ACC112 (cell line): ENCODE measurements at regions not wholly inside any gene's neighbourhood (a gene's known extent, or its start where the extent isn't known, plus 50 kb on each side); places are given as distances from the start of the nearest gene placed in this dataset.

Experiments used
- H2AFZ ChIP-seq: fragments of 200-600 bp; sonication (generic); one replicate; pipeline ENCODE4 v1.6.0; 2017; ENCODE audit warnings: antibody characterized with exemption, low read length; ENCODE audit not compliant: unreplicated experiment
- H3K27ac ChIP-seq: fragments of 200-600 bp; sonication (generic); 2 replicates; pipeline ENCODE4 v1.5.1; 2014; ENCODE audit warnings: low read depth, mild to moderate bottlenecking, antibody characterized with exemption, low read length, moderate library complexity
- H3K27me3 ChIP-seq: fragments of 200-600 bp; sonication (generic); 2 replicates; pipeline ENCODE4 v1.6.1; 2014; ENCODE audit warnings: mild to moderate bottlenecking, antibody characterized with exemption, low read length, moderate library complexity, mixed read lengths; ENCODE audit not compliant: insufficient read depth
- H3K36me3 ChIP-seq: fragments of 200-600 bp; sonication (generic); 2 replicates; pipeline ENCODE4 v1.6.1; 2016; ENCODE audit warnings: mild to moderate bottlenecking, antibody characterized with exemption, low read length, moderate library complexity, mixed read lengths; ENCODE audit not compliant: insufficient read depth
- H3K4me1 ChIP-seq: fragments of 200-600 bp; sonication (generic); one replicate; pipeline ENCODE4 v1.6.1; 2016; ENCODE audit warnings: low read length, mixed read lengths; ENCODE audit not compliant: insufficient read depth, unreplicated experiment, control insufficient read depth
- H3K4me3 ChIP-seq: fragments of 200-600 bp; sonication (generic); 2 replicates; pipeline ENCODE4 v1.5.1; 2014; ENCODE audit warnings: mild to moderate bottlenecking, low read depth, low read length
- H3K79me2 ChIP-seq: fragments of 200-600 bp; sonication (generic); one replicate; pipeline ENCODE4 v1.6.0; 2016; ENCODE audit warnings: low read length; ENCODE audit not compliant: control insufficient read depth, unreplicated experiment, insufficient read depth

DNA sequence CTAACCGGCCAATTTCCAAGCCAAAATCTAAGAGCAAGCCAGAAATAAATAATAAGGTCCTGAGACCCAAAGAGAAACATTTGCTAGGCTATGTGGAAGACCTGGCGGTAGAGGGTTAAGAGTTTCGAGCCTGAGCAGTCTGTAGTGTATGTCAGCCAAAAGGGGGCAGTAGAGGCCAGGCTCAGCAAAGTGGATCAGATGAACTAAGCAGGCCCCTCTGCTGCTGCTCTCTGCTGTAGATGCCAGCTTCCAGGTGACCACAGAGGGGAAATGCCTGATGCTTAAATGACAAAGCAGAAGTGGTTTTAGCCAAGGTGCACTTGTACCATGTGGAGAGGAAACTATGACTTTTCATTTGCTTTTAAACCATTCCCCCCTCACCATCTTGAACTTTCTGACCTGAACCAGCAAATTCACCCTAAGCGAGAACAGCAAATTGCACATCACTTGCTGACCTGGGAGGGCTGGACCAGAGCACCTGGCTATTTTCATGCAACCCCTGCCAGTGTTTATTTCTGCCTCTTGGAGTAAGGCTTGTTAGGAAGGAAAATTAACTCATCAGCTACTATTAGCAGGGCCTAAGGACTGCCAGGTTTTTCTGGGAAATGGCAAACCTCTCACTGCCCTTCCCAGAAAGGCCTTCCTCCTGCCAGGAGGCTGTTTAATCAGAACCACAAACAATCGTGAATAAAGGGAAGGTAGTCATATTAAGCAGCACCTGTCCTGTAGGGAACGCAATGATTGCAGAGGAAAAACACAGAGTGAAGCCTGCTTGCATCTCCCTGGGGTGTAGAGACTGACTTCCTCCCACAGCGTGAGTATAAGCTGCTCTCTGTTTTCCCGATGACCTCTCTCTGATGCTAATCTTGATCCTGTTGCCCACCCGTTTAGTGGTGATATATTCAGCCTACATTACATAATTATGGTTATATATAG lies 818.2 kb downstream of the TLR4 start:
- Histone ChIP-seq H3K27me3 (peaks cover 13% of the 10 kb centered on the region; the same call in 1 of the 2 replicates), H3K79me2 (no peaks in the 10 kb centered on the region), H3K27ac (no peak overlapping the region), H3K4me3 (no peak overlapping the region), H3K4me1 (no peaks in the 10 kb centered on the region), H3K36me3 (no peaks in the 10 kb centered on the region), H2AFZ (no peak overlapping the region)

DNA sequence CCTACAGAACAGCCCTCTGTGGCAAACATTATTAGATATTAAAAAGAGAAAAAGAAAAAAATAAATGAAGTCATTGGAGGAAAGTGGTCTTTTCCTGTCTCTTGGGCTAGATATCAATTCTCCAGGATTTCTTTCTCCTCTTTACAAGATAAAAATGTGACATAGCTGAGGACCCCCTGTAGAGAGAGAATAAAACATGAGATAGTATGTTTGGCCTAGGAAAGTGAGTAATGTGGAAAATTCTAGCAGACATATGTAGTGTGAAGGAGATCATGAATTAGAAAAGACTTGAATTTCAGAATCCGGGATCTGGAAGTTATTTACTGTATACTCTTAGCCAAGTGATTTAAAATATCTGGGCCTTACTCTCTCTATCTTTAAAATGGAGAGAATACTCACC lies 823.1 kb downstream of the TLR4 start:
- no peaks in the 10 kb centered on the region for H3K27me3 ChIP-seq
- H3K4me1 ChIP-seq = peaks cover 14% of the 10 kb centered on the region
- H3K36me3 ChIP-seq = no peaks in the 10 kb centered on the region
- H3K27ac ChIP-seq = no peak overlapping the region
- H3K4me3 ChIP-seq = no peak overlapping the region
- no peaks in the 10 kb centered on the region for H3K79me2 ChIP-seq
- H2AFZ ChIP-seq = no peak overlapping the region

DNA sequence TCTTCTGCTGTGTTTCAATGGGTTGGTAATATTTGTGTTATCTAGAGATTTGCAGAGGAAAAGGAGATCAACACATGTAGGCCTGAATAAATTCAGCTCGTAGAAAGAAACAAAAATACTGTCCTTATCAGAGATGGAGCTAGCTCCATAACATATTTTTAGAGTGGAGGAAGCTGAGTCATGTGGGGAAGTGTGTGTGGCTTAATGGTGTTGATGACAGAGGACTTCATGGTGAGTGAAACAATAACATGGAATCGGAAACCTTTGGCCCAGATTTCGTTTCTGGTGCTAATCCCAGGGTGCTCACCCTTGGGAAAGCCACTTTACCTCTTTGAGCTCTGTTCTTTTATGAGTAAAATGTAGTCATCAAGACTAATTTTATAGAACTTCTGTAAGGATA lies 825.0 kb downstream of the TLR4 start:
- Histone ChIP-seq H2AFZ (peak overlapping the region; percentile 31), H3K4me1 (peaks cover 14% of the 10 kb centered on the region), H3K27ac (peak overlapping the region; percentile 40; the same call in 1 of the 2 replicates), H3K36me3 (no peaks in the 10 kb centered on the region), H3K79me2 (no peaks in the 10 kb centered on the region), H3K4me3 (peak overlapping the region; percentile 13; the same call in 1 of the 2 replicates), H3K27me3 (no peaks in the 10 kb centered on the region)

DNA sequence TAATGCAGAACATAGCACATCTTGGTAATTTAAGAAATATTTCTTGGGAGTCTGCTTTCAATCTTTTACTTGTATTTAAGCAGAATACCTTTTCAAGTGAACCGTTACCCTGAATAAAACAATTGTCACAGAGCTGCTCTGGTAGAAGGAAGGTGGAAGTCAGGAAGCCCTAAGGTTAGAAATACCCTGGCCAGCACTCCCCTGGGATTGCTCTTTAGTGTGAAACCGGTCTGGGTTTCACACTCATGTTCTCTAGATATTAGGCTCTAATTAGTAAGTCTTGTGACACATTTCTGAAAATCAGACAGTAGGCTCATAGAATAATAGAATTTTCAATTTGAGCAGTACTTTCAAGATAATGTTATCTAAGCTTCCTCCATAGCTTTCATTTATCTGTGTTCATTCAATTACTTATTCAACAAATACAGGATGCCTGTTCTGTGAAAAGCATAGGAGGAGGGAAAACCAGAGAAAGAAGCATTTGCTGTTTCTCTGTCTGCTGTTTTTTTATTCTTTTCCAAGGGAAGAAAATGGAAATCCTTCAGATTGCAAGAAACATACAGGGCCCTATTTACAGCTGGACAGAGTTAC lies 825.5 kb downstream of the TLR4 start:
- no peaks in the 10 kb centered on the region for H3K27me3 ChIP-seq
- peak overlapping the region; percentile 13; the same call in 1 of the 2 replicates for H3K4me3 ChIP-seq
- no peaks in the 10 kb centered on the region for H3K79me2 ChIP-seq
- H2AFZ ChIP-seq = peak overlapping the region; percentile 31
- H3K27ac ChIP-seq = peak overlapping the region; percentile 40; the same call in 1 of the 2 replicates
- H3K36me3 ChIP-seq = no peaks in the 10 kb centered on the region
- peaks cover 14% of the 10 kb centered on the region for H3K4me1 ChIP-seq

DNA sequence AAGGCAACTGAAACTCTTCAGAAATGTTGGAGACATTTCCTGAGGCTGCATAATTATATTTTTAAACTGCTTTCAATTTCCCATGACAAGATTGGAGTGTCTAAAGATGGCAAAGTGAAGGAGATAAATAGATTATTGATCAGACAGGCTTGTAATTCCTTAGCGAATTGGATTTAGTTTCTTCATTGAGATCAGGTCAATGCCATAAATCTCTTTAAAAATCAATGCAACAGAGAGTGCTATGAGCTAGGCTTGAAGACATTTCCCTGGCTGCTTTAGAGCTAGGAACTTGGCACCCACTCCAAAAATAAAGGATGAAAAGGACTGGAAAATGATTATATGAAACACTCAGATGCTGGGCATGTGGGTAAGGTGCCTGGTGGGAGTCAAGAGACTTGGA lies 828.4 kb downstream of the TLR4 start:
- no peak overlapping the region for H2AFZ ChIP-seq

DNA sequence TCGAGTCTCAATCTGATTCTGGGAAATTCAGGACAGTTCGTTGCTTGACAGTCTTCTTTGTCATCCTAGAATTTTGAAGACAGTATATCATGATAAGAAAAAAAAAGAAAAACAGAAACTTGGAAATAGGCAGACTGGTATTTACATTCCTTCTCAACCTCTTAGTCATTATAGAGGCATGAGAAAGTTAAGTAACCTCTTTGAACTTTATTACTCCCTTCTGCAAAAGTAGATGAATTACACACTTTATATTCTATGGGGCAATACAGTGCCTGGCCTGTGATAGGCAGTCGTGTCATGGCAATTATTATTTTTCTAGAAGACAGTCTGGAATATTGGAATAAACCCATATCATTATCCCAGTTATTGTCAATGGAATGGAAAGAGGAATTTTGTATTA lies 828.9 kb downstream of the TLR4 start:
- Histone ChIP-seq H3K36me3 (no peaks in the 10 kb centered on the region), H3K79me2 (no peaks in the 10 kb centered on the region), H3K4me1 (peaks cover 14% of the 10 kb centered on the region), H3K4me3 (no peak overlapping the region), H3K27me3 (no peaks in the 10 kb centered on the region), H2AFZ (no peak overlapping the region), H3K27ac (no peak overlapping the region)

More for the DNA sequence above, 828.4 kb downstream of the TLR4 start:
- peaks cover 14% of the 10 kb centered on the region for H3K4me1 ChIP-seq
- H3K36me3 ChIP-seq = no peaks in the 10 kb centered on the region
- H3K27ac ChIP-seq = no peak overlapping the region
- H3K4me3 ChIP-seq = no peak overlapping the region
- no peaks in the 10 kb centered on the region for H3K27me3 ChIP-seq
- no peaks in the 10 kb centered on the region for H3K79me2 ChIP-seq

DNA sequence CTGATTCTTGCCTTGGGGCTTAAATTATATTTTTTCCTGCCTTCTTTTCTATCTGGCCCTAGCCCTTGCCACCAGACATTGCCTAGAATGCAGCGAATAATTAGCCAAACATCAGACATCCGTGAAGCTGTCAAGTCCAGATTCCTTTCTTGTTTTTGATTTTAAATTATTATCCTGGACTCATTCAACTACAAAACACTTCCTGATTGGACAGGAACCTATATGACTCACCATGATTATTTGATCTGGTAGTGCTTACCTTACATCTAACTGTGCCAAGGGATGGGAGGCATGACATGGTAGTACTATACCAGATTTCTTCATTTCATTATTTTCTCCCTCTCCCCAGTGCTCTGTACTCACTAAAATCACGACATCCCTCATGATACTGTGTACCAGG lies 829.6 kb downstream of the TLR4 start:
- no peaks in the 10 kb centered on the region for H3K36me3 ChIP-seq
- no peaks in the 10 kb centered on the region for H3K27me3 ChIP-seq

DNA sequence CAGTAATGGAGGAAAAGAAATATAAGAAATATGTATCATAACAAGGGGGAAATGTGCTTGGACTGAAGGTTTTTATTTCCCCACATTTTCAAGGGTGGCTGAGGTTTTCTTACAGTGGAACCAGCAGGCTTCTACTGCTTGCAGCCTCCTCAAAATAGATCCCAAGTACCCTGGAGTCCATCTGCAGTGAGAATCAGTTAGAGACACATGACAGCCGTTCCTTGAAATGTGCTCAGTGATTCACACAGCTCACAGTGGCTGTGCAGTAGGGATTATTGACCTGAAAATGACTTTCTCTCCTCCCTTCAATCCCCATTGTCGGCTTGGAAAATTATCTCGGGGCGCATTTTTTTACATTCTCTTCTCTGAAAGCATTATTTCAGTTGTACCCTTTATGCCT lies 832.0 kb downstream of the TLR4 start:
- Histone ChIP-seq H3K36me3 (no peaks in the 10 kb centered on the region), H3K27me3 (no peaks in the 10 kb centered on the region), H2AFZ (no peak overlapping the region), H3K4me3 (no peak overlapping the region), H3K79me2 (no peaks in the 10 kb centered on the region), H3K27ac (no peak overlapping the region), H3K4me1 (no peaks in the 10 kb centered on the region)

More for the DNA sequence above, 829.6 kb downstream of the TLR4 start:
- H3K79me2 ChIP-seq = no peaks in the 10 kb centered on the region
- no peak overlapping the region for H3K27ac ChIP-seq
- H3K4me3 ChIP-seq = no peak overlapping the region
- no peak overlapping the region for H2AFZ ChIP-seq
- H3K4me1 ChIP-seq = peaks cover 11% of the 10 kb centered on the region

DNA sequence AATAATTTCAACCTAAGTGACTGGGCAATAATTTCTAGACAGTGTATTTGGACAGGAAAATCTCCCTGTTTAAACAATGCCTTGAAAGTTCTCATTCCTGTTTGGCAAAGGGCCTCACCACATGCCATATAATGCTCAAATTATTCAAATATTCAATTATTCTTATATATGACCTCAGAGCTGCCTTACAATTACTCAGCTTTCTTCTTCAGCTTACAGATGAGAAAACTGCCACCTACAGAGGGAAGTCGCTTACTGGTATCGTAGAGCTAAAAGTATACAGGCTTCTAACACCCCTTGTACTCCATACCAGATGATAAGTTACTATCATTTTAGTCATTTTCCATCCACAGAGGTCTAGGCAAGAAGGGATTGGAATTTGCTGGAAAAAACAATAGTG lies 830.3 kb downstream of the BRINP1 start:
- Histone ChIP-seq H3K4me1 (no peaks in the 10 kb centered on the region), H3K4me3 (no peak overlapping the region), H2AFZ (no peak overlapping the region), H3K27ac (no peak overlapping the region), H3K79me2 (no peaks in the 10 kb centered on the region), H3K27me3 (no peaks in the 10 kb centered on the region), H3K36me3 (no peaks in the 10 kb centered on the region)

DNA sequence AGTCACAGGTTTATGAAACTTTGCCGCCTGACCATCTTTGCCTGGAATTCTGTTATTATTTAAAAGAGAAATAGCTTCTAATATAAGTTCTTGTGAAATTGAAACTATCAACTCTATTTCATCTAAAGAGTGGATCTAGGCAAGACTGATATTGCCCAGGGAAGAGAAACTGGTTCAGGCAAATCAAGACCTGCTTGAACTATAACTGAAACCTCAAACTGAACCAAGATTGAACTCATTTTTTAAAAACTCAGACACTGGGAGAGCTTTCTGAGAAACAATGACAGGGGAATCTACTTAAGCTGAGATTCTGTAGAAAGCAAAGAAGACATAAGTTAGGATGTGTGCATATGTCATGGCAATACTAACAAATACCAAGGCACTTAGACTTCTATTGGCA lies 815.8 kb downstream of the BRINP1 start:
- H3K27ac ChIP-seq = no peak overlapping the region
- no peaks in the 10 kb centered on the region for H3K4me1 ChIP-seq
- H2AFZ ChIP-seq = no peak overlapping the region
- H3K79me2 ChIP-seq = no peaks in the 10 kb centered on the region
- H3K36me3 ChIP-seq = no peaks in the 10 kb centered on the region
- peaks cover 13% of the 10 kb centered on the region; the same call in 1 of the 2 replicates for H3K27me3 ChIP-seq
- no peak overlapping the region for H3K4me3 ChIP-seq

DNA sequence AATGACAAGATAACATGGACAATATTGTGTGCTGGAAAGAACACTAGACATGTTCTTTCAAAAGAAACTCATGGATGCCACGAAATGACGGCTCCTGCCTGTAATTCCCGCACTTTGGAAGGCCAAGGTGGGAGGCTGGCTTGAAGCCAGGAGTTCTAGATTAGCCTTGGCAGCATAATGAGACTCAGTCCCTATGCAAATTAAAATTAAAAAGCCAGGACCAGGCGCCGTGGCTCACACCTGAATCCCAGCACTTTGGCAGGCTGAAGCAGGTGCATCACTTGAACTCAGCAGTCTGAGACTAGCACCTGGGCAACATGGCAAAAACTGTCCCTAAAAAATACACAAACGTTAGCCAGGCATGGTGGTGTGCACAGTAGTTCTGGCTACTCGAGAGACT lies 814.2 kb downstream of the BRINP1 start:
- no peaks in the 10 kb centered on the region for H3K4me1 ChIP-seq
- H3K27ac ChIP-seq = no peak overlapping the region
- H3K79me2 ChIP-seq = no peaks in the 10 kb centered on the region
- H3K4me3 ChIP-seq = no peak overlapping the region
- no peaks in the 10 kb centered on the region for H3K36me3 ChIP-seq
- H2AFZ ChIP-seq = no peak overlapping the region
- H3K27me3 ChIP-seq = peaks cover 13% of the 10 kb centered on the region; the same call in 1 of the 2 replicates
